Stromal cell of bone marrow (primary cell): ENCODE measurements at regions not wholly inside any gene's neighbourhood (a gene's known extent, or its start where the extent isn't known, plus 50 kb on each side); places are given as distances from the start of the nearest gene placed in this dataset.
"Not testable (repeated sequence)": the region's sequence is repeated elsewhere in the genome, so short reads cannot be mapped to it uniquely, and the experiment has no call there.

Source experiments
- DNase-seq: peaks from one replicate; pipeline ENCODE4 v3.0.0-alpha.2; 2012; ENCODE audit warnings: low read depth

DNA sequence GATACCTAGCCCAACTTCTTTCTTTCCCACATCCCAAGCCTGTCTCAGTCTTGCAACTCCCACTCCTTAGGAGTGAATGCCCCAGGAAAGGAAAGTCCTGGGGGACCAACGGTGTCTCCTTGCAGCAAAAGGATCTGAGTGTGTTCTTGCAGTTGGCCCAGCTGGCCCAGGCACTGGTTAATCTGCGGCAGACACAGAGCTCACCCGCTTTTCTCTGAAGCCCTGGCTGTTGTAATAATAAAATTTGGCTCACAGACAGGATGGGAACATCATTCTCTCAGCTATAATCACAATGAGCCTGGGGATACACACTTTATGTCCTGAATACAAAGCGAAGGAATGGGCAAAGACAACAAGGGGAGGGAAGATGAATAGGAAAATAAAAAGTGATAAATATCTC lies 185.6 kb upstream of the ADRA1D start:
- DNase-seq: no peak

DNA sequence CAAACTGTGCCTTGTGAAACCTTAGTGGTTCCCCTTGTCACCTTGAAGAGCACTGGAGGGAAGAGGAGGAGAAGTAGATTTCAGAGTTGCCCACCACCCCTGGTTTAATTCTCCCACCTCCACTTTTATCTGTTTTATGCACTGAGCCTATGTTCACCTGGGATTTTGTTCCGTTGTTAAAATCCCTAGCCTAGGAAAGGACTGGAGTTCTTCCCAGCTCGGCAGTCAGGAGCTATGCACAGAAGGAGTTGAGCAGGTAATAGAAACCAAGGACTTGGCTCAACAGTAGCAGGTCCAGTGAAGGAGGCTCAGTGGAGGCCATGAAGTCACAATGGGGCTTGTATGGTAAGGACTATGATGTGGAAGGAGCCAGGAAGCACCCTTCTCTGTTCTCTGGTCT lies 182.4 kb upstream of the ADRA1D start:
- no peak for DNase-seq

DNA sequence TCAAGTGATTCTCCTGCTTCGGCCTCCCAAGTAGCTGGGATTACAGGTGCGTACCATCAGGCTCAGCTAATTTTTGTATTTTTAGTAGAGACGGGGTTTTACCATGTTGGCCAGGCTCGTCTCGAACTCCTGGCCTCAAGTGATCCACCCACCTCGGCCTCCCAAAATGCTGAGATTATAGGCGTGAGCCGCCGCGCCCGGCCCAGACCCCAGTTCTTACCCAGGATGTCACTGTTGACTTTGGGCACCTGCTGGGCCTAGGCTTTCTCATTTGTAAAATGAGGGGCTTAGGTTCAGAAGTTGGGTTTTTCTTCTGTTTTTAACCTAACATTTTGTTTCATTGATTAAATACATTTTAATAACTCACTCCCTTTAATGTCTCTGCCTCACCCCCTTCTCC lies 181.7 kb upstream of the ADRA1D start:
- DNase-seq: not testable (repeated sequence)

DNA sequence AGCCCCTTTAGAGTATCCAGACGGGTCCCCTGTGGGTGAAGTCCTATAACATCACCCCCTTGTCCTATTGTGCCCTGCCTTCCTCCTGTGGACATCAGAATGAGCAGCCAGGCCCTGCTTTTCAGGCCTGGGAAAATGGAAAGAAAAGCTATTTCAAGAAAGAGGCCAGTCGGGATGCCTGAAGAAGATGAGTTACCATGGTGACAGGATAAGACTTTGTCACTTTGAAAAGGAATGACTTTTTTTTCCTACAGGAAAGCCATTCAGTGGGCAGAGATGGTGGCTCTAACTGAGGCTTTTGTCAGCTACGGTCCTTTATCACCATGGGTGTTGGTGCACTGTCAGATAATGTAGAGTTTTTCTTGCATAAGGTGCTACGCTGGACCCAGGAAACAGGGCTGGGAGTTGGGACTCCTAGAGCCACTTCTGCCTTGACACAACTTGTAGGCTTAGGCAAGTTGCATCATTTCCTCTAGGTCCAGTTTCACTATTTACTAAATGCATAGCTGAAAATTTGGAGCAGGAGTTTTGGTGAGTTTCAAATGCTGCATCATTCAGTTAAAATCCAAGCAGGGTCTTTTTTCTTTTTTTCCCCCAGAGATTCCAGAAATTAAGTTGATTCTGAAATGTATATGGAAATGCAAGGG lies 179.0 kb upstream of the ADRA1D start:
- DNase-seq: no peak

DNA sequence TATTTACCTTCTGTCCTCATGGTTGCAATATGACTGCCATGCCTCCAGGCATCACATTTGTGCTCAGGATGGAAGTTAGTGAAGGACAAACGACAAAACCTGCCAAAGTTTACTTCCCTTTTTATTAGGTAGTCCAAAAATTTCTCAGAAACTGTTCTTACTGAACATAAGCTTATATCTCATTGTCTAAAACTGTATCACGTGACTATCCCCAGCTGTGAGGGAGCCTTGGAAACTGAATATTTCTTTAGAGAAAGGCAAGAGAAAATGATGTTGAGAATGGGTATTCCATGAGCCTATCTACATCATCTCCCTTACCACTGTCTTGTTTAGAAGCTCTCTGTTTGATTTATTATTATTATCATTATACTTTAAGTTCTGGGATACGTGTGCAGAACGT lies 169.1 kb upstream of the ADRA1D start:
- DNase-seq: no peak

DNA sequence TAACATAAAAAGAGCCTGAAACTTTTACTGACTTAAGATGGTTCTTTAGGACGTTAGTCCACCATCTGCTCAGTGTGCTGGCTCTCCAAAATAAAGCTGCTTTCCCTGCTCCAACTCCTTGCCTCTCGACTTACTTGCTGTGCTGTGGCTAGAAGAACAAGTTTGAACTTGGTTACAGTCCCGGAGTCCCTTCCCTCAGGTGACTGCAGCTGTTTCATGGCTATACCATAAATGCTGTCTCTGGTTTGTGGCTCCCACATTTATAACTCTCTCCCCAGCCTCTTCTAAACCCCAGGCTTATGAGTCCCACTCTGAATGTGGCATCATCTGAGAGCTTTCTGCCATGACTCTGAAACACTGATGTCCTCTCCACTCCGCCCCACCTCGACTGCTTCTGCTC lies 166.2 kb upstream of the ADRA1D start:
- DNase-seq: no peak

DNA sequence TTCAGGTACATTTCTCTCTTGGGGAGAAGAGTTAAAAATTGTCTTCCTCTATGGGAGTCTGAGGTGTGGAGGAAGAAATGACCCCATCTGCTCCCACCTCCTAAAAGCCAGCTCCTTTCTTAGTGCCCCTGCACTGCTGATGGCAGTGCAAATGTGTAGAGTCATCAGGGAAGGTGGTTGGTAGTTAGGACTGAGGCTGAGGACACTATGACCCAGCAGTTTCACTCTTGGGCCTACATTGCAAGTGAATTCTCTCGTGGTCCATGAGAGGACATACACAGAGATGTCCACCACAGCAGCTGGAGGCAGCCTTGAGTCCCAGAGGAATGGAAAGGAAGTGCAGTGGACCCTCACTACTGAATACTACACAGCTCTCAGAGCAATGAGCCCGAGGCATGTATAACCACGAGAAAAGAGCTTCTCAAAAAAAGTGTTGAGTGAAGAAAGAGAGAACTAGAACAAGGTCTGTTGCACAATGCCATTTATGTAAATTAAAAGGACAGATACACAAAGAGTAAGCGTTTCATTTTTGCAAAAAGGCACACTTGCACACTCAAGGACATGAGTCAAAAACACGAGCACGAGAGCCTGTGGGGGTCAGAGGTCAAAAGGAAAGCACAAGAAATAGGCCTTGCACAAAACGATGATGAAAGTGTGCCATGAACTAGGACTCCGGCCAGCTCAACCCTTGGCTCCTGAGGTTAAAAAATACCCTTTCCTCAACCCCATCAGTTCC lies 164.4 kb upstream of the ADRA1D start:
- no peak for DNase-seq

DNA sequence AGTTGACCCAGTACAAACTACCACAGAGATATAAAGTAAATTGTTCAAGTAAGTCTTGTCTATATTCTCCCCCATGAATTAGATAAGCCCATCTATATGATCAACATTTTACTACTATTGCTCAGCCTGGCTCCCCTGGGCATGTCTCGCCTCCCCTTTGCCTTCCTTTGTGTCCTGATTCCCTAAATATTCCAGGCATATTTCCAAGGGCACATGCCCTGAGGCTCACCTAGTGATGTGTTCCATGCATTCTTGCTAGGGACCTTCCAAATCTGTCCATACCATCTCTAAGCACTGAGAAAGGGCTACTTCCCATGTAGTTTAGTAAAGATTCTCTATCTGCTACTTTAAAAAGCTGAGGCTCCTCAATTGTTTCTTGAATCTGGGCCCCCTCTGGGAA lies 163.1 kb upstream of the ADRA1D start:
- no peak for DNase-seq

DNA sequence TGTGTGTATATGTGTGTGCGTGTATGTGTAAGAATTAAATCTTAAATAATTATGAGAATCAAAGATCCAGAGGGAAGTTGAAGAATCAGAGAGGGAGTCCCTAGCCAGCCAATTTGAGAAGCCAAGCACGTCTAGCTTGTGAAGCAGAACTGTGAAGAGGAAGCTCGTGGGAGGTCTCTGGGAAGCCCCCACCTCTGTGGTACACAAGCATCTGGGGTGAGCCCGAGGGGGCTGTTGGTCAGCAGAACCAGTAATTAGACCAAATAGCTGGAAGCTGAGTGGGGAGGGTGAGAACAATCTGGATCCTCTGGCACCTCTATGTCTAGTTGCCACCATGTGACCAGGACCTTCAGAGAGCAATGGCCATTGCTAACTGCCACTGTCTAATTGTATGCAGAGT lies 162.7 kb upstream of the ADRA1D start:
- DNase-seq: no peak

DNA sequence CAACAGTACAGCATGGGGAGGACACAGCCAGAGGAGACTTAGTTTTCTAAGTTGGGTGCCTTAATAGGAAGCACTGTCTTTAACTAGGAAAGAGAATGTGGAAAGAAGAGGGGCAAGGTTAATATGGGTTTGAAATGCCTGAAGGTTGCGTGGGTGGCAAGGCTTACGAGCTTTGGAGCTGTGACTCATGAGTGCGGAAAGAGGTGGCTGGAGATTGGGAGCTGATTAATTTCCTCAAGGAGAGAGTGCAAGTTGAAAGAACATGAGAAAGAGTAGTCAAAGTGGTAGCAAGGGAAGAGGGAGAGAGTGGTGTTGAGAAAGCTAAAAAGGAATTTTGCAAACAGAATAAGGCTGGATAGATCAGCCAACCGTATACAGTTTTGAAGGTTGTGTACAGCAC lies 157.5 kb upstream of the ADRA1D start:
- peak; percentile 36 for DNase-seq

DNA sequence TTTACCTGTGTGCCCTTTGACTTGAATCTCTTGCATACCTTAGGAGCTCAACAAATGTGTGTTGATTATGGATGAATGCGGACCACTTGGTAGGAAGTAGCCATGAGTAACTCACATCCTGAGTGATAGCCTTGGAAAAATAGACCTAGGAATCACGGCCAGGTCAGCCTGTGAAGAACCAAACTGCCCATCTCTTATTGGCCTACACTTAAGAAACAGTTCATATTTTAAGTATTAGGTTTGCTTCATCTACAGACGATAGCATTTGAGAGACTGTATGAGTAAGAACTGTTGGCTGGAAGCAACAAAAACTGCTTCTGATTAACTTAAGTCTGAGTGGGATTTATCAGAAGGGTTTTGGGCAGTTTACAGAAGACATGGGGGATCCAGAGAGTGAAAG lies 152.5 kb upstream of the ADRA1D start:
- DNase-seq: no peak

DNA sequence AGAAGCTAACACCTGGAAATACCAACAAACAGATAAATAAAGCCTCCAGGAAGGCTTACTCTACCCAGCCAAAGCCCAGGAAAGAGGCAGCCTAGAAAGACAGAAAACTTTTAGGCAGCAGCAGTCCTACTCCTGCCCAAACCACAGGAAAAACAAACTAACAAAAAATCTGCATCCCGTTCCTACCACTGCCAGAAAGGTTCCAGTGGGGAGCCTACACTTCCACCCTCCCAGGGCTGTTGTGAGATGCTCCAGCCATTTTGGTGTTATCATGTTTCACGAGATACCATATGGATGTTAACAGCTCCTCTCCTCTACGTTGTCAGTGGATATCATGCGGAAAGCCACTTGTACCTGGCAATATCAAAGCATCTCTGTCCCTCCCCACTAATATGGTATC lies 135.9 kb upstream of the ADRA1D start:
- DNase-seq: no peak

DNA sequence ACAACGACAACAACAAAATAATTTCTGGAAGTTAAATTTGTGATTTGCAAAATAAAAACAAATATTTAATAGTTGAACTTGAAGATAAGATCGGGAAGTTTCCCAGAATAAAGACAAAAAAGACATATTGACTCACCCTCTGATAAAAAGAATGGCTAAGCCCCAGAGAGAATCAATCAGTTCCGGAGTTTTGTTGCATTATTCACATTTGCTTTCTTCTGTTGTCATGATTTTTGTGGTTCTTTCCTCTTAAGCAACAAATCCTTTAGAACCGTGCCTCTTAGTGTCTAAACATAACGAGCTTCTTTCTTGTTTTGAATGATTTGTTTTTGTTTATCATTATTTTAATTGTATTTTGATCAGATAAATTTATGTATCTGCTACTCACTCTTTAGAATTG lies 134.9 kb upstream of the ADRA1D start:
- DNase-seq: peak; percentile 10

DNA sequence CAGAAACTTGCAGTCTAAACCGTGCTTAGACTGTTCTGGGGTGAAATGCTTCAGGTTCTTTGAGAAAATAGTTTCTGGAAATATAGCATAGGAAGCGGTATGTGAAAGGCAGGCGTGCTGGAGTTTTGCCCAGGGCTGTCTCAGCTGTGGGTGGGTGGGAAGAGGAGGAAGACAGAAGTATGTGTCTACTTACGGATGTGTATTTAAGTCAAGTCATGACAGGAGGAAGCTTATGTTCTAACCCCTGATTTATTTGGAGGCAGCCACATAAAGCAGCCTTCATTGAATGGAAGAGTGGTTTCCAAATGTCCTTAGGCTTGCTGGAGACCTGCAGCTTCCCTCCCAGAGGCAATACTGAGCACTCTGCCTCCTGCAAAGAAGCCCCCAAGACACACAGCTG lies 126.8 kb upstream of the ADRA1D start:
- DNase-seq: no peak

DNA sequence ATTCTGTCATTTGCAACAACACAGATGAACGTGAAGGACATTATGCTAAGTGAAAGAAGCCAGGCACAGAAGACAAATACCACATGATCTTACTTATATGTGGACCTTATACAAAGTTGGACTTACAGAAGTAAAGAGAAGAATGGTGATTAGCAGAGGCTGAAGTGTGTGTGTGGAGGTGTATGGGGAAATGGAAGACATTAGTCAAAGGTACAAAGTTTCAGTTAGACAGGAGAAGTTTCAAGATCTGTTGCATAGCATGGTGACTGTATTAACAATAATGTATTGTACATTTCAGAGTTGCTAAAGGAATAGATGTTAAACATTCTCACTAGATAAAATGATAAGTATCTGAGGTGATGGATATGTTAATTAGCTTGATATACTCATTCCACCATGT lies 124.4 kb upstream of the ADRA1D start:
- no peak for DNase-seq

DNA sequence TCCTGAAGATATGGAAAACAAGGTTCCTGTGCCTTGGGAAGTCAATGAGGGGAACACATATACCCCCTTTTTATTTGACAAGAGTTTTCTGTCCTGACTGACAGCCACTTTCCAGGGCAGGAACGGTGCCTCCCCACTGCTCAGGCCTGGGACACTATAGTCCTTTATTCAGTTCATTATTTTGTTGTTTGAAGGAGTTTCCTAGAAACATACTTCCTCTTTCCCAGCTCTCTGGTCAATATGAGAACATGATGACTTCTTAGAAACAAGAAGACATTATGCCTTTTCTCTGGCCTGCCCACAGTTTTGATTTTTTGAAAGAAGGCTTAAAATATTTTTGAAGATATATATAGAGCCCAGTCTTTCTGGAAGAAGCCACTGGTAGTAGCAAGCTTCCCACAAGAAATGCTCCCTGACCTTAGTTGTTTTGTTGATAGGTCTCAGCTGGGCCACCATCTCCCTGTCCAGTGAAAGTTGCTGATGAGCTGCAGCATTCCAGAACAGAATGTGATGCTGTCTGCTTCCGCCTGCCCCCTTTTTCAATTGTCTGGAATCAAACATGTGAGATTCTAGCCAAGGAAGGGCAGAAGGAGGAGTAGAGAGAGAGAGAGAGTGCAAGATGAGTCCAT lies 122.7 kb upstream of the ADRA1D start:
- no peak for DNase-seq

DNA sequence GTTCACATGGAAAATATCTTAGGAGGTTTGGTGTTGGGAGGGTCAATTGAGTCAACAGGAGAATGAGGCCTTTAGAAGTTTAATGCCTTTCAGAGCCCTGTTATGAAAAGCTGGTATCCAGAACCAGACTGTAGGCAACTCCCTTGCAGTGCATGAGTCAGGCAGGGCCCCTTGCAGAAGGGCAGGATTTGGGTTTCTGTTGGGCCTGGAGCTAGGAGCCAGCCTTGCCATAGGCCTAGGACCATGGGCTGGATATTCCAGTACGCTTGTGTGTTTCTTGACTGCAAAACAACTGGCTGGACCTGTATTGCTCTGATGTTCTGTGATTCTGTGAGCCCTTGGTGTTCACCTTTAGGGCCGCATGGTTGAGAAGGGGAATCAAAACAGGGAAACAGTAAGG lies 121.8 kb upstream of the ADRA1D start:
- DNase-seq: no peak

DNA sequence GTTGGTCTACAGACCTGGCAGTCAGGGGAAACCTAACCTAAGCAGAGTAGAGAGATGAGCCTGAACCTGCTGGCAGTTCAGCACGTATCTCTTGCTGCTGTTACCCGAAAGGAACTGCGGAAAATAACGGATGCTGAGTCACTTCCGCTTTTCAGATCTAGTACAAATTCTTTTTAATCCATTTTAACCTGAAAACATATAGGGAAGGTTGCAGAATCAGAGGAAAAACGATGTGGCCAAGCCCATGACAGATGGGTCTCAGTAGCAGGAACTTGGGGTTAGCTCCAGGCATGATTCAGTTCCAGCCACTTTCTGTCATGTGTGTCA lies 120.7 kb upstream of the ADRA1D start:
- no peak for DNase-seq

DNA sequence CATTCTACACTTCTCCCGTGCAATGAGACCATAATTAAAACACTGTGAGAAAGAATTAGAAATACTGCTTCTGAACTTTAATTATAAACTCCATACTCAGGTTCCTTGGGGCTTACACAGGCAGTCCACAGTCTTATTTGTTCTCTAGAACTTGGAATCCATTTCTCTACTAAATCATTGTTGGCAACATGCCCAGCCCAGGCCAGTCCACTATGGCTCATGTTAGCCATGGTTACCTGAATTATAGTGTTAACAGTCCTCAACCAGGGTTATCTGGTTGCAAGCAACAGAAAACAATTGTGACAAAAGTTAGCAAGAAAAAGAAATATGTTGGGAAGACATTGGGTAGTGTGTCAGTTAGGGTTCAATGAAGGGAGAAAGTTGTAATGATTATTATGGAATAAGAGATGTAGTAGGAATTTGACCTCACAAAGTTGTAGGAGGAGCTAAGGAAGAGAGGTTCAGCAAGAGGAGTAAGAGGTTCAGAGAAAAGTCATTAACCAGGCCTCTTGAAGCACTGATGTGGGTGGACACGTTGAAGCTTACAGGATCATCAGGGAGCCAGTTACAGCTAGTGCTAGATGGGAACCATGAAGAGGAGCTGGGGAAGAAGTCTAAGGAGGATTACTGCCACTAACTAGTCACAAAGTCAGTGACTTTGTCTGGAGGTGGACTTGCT lies 120.2 kb upstream of the ADRA1D start:
- no peak for DNase-seq

DNA sequence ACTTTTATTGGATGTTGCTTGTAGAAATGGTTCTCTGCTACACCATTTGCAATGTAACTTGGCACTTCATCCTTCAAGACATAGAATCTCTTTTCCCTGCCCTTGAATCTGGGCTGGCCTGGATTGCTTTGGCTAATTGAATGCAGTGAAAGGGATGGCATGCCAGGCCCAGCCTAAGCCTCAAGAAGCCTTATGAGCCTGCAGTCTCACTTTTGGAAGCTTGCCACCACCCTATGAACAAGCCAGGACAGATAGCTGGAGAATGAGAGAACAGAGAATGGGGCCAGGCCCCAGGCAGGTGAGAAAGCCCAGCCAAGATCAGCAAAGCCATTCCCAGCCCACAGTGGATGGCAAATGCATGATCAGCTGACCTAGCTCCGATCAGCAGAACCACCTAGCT lies 117.0 kb upstream of the ADRA1D start:
- no peak for DNase-seq

DNA sequence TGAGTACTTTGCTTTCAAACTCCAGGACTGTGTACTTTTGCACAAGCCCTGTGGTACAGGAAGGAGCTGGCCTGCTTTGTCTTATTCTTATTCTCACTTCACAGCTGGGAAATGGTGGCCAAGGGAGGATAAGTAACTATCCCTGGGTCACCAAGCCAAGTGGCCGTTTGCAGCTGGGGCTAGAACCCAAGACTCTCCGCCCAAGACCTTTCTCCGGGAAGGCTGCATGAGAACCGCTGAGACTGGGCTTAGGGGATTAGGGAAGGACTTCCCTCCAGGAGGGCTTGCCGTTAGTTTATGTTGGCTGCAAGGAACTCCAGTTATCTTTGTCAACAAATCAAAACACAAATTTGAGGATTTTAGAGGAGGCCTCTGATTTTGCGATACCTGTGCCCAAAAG lies 109.5 kb upstream of the ADRA1D start:
- no peak for DNase-seq

DNA sequence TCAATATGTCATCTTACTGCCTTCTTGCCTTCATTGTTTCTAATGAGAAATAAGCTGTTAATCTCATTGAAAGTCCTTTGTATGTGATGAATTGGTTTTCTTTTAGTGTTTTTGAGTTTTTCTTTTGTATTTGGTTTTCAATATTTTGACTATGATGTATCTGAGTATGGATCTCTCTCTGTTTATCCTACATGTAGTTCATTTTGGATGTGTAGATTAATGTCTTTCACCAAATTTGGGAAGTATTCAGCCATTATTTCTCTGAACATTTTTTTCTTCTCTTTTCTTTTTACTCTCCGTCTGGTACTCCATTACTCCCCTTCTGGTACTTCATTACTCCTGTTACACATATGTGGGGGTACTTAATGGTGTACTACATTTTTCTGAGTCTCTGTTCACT lies 103.3 kb upstream of the ADRA1D start:
- no peak for DNase-seq

DNA sequence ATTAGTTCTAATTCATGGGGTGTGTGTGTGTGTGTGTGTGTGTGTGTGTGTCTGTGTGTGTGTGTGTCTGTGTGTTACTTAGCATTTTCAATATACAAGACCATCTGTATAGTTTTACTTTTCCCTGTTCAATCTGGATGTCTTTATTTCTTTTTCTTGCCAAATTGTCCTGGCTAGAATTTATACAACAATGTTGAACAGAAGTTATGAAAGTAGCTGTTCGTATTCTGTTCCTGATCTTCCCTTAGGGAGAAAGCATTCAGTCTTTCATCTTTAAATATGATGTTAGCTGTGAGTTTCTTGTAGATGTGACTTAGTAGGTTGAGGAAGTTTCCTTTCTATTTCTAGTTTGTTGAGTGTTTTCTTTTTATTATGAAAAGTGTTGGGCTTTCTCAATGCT lies 101.0 kb upstream of the ADRA1D start:
- DNase-seq: no peak
